ENCODE measurements at regions not wholly inside any gene's neighbourhood (a gene's known extent, or its start where the extent isn't known, plus 50 kb on each side); places are given as distances from the start of the nearest gene placed in this dataset.

DNA sequence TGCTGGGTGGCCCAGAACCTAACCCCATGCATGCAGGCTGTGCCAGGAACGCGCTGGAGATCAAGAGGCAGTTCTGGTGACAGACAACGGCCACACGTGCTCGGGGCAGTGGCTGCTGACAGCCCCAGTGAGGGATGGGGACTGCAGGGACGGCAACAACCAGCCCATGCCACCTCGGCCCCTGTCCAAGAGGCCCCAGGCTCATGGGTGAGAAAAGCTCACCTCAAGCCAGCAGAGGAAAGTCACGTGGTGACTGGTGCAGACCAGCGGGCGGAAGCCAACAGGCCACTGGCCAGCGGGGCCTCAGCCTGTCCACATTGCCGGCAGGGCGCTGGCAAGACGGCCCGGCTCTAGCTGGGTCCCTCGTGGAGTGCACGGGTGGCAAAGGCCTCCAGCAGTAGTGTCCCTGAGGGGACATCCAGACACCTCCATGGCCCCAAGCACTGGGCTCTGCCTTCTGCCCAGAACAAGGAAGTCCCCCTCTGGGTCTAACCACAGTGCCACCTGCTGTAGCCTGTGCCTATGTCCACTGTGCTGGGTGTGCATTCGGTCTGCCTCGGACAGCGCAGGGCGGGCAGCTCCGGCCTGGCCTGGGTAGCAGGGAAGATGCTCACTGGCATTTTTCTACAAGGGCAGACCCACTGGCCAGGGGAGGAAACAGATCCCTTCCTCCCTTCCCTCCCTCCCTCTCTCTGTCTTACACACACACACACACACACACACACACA lies 134.1 kb downstream of the NCOR2 start:
- TF ChIP-seq POLR2AphosphoS5 (IDR thresholded peaks at IDR 0.05; ENCODE audit: low read depth, low read length) (no peak), POLR2A (IDR thresholded peaks at IDR 0.05; ENCODE audit: low read depth, low read length) (no peak), TAF1 (IDR thresholded peaks at IDR 0.05; ENCODE audit: low read depth, low read length) (no peak)

Measured in GM12891 (cell line).